NCI-H345 (cell line): ENCODE measurements at regions not wholly inside any gene's neighbourhood (a gene's known extent, or its start where the extent isn't known, plus 50 kb on each side); places are given as distances from the start of the nearest gene placed in this dataset.
"Not testable (repeated sequence)": the region's sequence is repeated elsewhere in the genome, so short reads cannot be mapped to it uniquely, and the experiment has no call there.

Experiments
- DNase-seq: peaks from one replicate; lab custom pipeline; 2025; lab: John Stamatoyannopoulos, UW

GRCh38 chr9:86488345-86488744, 134.1 kb upstream of the TUT7 start:
- no peak for DNase-seq

GRCh38 chr9:86487838-86488233, 133.6 kb upstream of the TUT7 start:
- no peak for DNase-seq

- no peak for DNase-seq
These were observed 133.0 kb upstream of the TUT7 start for GRCh38 chr9:86486891-86487837.

- no peak for DNase-seq
These were observed 131.1 kb upstream of the TUT7 start for GRCh38 chr9:86485359-86485758.

GRCh38 chr9:86483496-86483895, 129.3 kb upstream of the TUT7 start:
- DNase-seq = no peak

GRCh38 chr9:86481466-86481865, 127.3 kb upstream of the TUT7 start:
- DNase-seq = no peak

GRCh38 chr9:86475255-86475654, 121.0 kb upstream of the TUT7 start:
- DNase-seq = not testable (repeated sequence)

- DNase-seq = no peak
These were observed 117.1 kb upstream of the TUT7 start for GRCh38 chr9:86471171-86471815.

GRCh38 chr9:86470326-86470725, 116.1 kb upstream of the TUT7 start:
- no peak for DNase-seq

GRCh38 chr9:86469476-86470250, 115.5 kb upstream of the TUT7 start:
- DNase-seq = no peak

- DNase-seq = no peak
These were observed 110.0 kb upstream of the TUT7 start for GRCh38 chr9:86464242-86464641.

- DNase-seq = no peak
These were observed 106.2 kb upstream of the TUT7 start for GRCh38 chr9:86460216-86461002.

- no peak for DNase-seq
These were observed 105.5 kb upstream of the TUT7 start for GRCh38 chr9:86459599-86460155.

GRCh38 chr9:86459191-86459590, 105.0 kb upstream of the TUT7 start:
- no peak for DNase-seq

- DNase-seq = no peak
These were observed 104.1 kb upstream of the TUT7 start for GRCh38 chr9:86458191-86458855.

GRCh38 chr9:86456416-86456815, 102.2 kb upstream of the TUT7 start:
- no peak for DNase-seq

- DNase-seq = no peak
These were observed 100.7 kb upstream of the TUT7 start for GRCh38 chr9:86454701-86455615.

GRCh38 chr9:86452201-86452828, 98.1 kb upstream of the TUT7 start:
- DNase-seq = no peak

GRCh38 chr9:86449246-86449645, 95.0 kb upstream of the TUT7 start:
- no peak for DNase-seq
